Activated B cell treated with CpG ODN at 0.5 μM for 24 hours (primary cell): ENCODE measurements at regions not wholly inside any gene's neighbourhood (a gene's known extent, or its start where the extent isn't known, plus 50 kb on each side); places are given as distances from the start of the nearest gene placed in this dataset.

ENCODE experiments used
- ATAC-seq: fragments of 200-7000 bp; cut with Tn5 transposase; one replicate; pipeline ENCODE4 v1.10.0; 2021; ENCODE audit warnings: low read depth, mild to moderate bottlenecking, moderate library complexity
- CTCF ChIA-PET: fragments of 350-600 bp; sonication (Branson Sonifier 250); formaldehyde crosslinking; loops from one replicate; lab custom pipeline; 2021; ENCODE audit warnings: antibody characterized with exemption; lab: Charles Lee
- POLR2A ChIA-PET: fragments of 350-600 bp; sonication (Branson Sonifier 250); formaldehyde crosslinking; loops from one replicate; lab custom pipeline; 2021; ENCODE audit warnings: antibody characterized with exemption; lab: Charles Lee
- DNase-seq: peaks from one replicate; pipeline ENCODE4 v3.0.0; 2022
- H3K27ac Mint-ChIP-seq: one replicate; pipeline ENCODE4 v1.8.0; 2020; ENCODE audit warnings: mixed read lengths
- H3K27me3 Mint-ChIP-seq: one replicate; pipeline ENCODE4 v1.8.0; 2021; ENCODE audit warnings: mixed read lengths
- H3K36me3 Mint-ChIP-seq: one replicate; pipeline ENCODE4 v1.8.0; 2021; ENCODE audit warnings: low read depth, mixed read lengths
- H3K4me1 Mint-ChIP-seq: one replicate; pipeline ENCODE4 v1.8.0; 2021; ENCODE audit warnings: mixed read lengths
- H3K4me3 Mint-ChIP-seq: one replicate; pipeline ENCODE4 v1.8.0; 2020; ENCODE audit warnings: mild to moderate bottlenecking, mixed read lengths
- H3K9me3 Mint-ChIP-seq: one replicate; pipeline ENCODE4 v1.8.0; 2020; ENCODE audit warnings: mixed read lengths
- CTCF ChIP-seq: fragments of 200-600 bp; IDR thresholded peaks from one replicate; pipeline ENCODE4 v1.8.0; 2022; ENCODE audit warnings: antibody characterized with exemption, mild to moderate bottlenecking
- intact Hi-C: fragments of 100-400 bp; cut with micrococcal nuclease; formaldehyde crosslinking; loops from one replicate; pipeline ENCODE4 v1.15.1; 2024

- intact Hi-C loops: no loop called here
- Mint-ChIP-seq H3K36me3 (no peaks in the 10 kb centered on the region), H3K4me3 (no peak overlapping the region), H3K27ac (no peak overlapping the region), H3K9me3 (no peaks in the 10 kb centered on the region), H3K4me1 (peaks cover 2% of the 10 kb centered on the region), H3K27me3 (peaks cover 28% of the 10 kb centered on the region)
- ATAC-seq (no peak), DNase-seq (no peak)
- CTCF ChIA-PET: no interaction called here
- no peak for TF ChIP-seq CTCF
- POLR2A ChIA-PET: no interaction called here
Measured at GRCh38 chr21:41605178-41605933, 97.4 kb upstream of the TMPRSS2 start.

- no peak overlapping the region for H3K27ac Mint-ChIP-seq
- ChIA-PET POLR2A (no interaction called here), CTCF (no interaction called here)
- intact Hi-C loops: no loop called here
- no peak for ATAC-seq
- peaks cover 2% of the 10 kb centered on the region for H3K4me1 Mint-ChIP-seq
- H3K9me3 Mint-ChIP-seq: no peaks in the 10 kb centered on the region
- no peak overlapping the region for H3K4me3 Mint-ChIP-seq
- H3K27me3 Mint-ChIP-seq: peaks cover 21% of the 10 kb centered on the region
- TF ChIP-seq CTCF: no peak
- H3K36me3 Mint-ChIP-seq: no peaks in the 10 kb centered on the region
- no peak for DNase-seq
Measured at GRCh38 chr21:41604583-41605041, 96.7 kb upstream of the TMPRSS2 start.

- H3K27me3 Mint-ChIP-seq: peaks cover 13% of the 10 kb centered on the region
- no peaks in the 10 kb centered on the region for H3K9me3 Mint-ChIP-seq
- no peak for TF ChIP-seq CTCF
- H3K36me3 Mint-ChIP-seq: no peaks in the 10 kb centered on the region
- POLR2A ChIA-PET: no interaction called here
- H3K4me3 Mint-ChIP-seq: no peak overlapping the region
- CTCF ChIA-PET: no interaction called here
- intact Hi-C loops: no loop called here
- DNase-seq (no peak), ATAC-seq (no peak)
- no peak overlapping the region for H3K27ac Mint-ChIP-seq
- peaks cover 2% of the 10 kb centered on the region for H3K4me1 Mint-ChIP-seq
Measured at GRCh38 chr21:41603476-41603875, 95.5 kb upstream of the TMPRSS2 start.

GRCh38 chr21:41602531-41602930 is 94.6 kb upstream of the TMPRSS2 start:
- intact Hi-C loops: no loop called here
- Mint-ChIP-seq H3K27ac (no peak overlapping the region), H3K27me3 (peaks cover 11% of the 10 kb centered on the region), H3K4me1 (peaks cover 2% of the 10 kb centered on the region), H3K4me3 (no peak overlapping the region), H3K9me3 (no peaks in the 10 kb centered on the region), H3K36me3 (no peaks in the 10 kb centered on the region)
- ATAC-seq: no peak
- TF ChIP-seq CTCF: no peak
- ChIA-PET CTCF (no interaction called here), POLR2A (no interaction called here)
- DNase-seq: no peak

GRCh38 chr21:41601573-41602368 is 93.8 kb upstream of the TMPRSS2 start:
- no peak overlapping the region for H3K4me3 Mint-ChIP-seq
- DNase-seq (no peak), ATAC-seq (no peak)
- H3K36me3 Mint-ChIP-seq: no peaks in the 10 kb centered on the region
- peaks cover 2% of the 10 kb centered on the region for H3K4me1 Mint-ChIP-seq
- peaks cover 10% of the 10 kb centered on the region for H3K27me3 Mint-ChIP-seq
- ChIA-PET POLR2A (no interaction called here), CTCF (no interaction called here)
- no peak for TF ChIP-seq CTCF
- intact Hi-C loops: no loop called here
- H3K9me3 Mint-ChIP-seq: no peaks in the 10 kb centered on the region
- H3K27ac Mint-ChIP-seq: no peak overlapping the region
